K562 (cell line): ENCODE measurements at regions not wholly inside any gene's neighbourhood (a gene's known extent, or its start where the extent isn't known, plus 50 kb on each side); places are given as distances from the start of the nearest gene placed in this dataset.

ENCODE experiments used
- ATAC-seq: fragments of 200-7000 bp; cut with Tn5 transposase; 3 replicates; pipeline ENCODE4 v1.9.1; 2020; ENCODE audit warnings: moderate library complexity
- BruUV-seq: library from RNA; stranded (reverse); fragments of 400-500 nt; replicated peaks from 2 replicates; lab custom pipeline; 2021; lab: Mats Ljungman, UMichigan
- CTCF ChIA-PET: fragments of 300-600 bp; formaldehyde crosslinking; extraction: SDS; loops from one replicate; lab custom pipeline; 2021; ENCODE audit warnings: low intra/inter-chr PET ratio; lab: Yijun Ruan, JAX
- POLR2A ChIA-PET: fragments of 300-600, 350-650 bp; sonication (Branson Sonifier 250); formaldehyde crosslinking; extraction: SDS; loops from one replicate; lab custom pipeline; 2021; ENCODE audit warnings: antibody characterized with exemption, inconsistent platforms; lab: Yijun Ruan, JAX
- DNase-seq, 4 experiments: peaks; one replicate each; pipeline versions ENCODE4 v3.0.0 to v3.0.0-alpha.2; 2011 to 2018; ENCODE audit warnings: low spot score in 3 of 4, mixed read lengths in 3 of 4; ENCODE audit errors: extremely low read depth in 1 of 4
- FAIRE-seq: peaks from 2 replicates; lab custom pipeline; 2011; peaks lifted over from hg19 to GRCh38; lab: Jason Lieb, UNC
- H2AFZ ChIP-seq: 2 replicates; pipeline ENCODE4 v1.6.0; 2011; ENCODE audit warnings: low read depth, low read length, control low read depth, inconsistent platforms
- H3K27ac ChIP-seq: fragments of 200-600 bp; 3 replicates; pipeline ENCODE4 v1.8.0; 2011; ENCODE audit warnings: low read depth, mild to moderate bottlenecking, control low read depth, inconsistent platforms, low read length, moderate library complexity, mixed read lengths; ENCODE audit errors: extremely low read depth
- H3K27me3 ChIP-seq, 2 experiments: fragments of 300-600 bp in 1 of 2; 2 replicates in 1 of 2; 3 replicates in 1 of 2; pipeline versions ENCODE4 v1.6.0 to v1.8.0; 2011; ENCODE audit warnings: inconsistent platforms in 2 of 2, low read length in 2 of 2, mild to moderate bottlenecking in 1 of 2, mixed read lengths in 1 of 2, moderate library complexity in 1 of 2; ENCODE audit not compliant: control insufficient read depth in 2 of 2, insufficient read depth in 2 of 2
- H3K36me3 ChIP-seq: fragments of 300-600 bp; 3 replicates; pipeline ENCODE4 v1.8.0; 2011; ENCODE audit warnings: mild to moderate bottlenecking, low read length, inconsistent platforms; ENCODE audit not compliant: control insufficient read depth, insufficient read depth
- H3K4me1 ChIP-seq, 2 experiments: fragments of 200-600 bp in 1 of 2; replicated peaks in 1 of 2; 2 replicates in 1 of 2; 3 replicates in 1 of 2; pipeline versions ENCODE4 v1.5.1 to v1.8.0; 2011; ENCODE audit warnings: inconsistent platforms in 2 of 2, low read length in 2 of 2, mild to moderate bottlenecking in 1 of 2, mixed read lengths in 1 of 2, moderate library complexity in 1 of 2; ENCODE audit not compliant: control insufficient read depth in 2 of 2, insufficient read depth in 2 of 2
- H3K4me2 ChIP-seq: 2 replicates; pipeline ENCODE4 v1.6.1; 2011; ENCODE audit warnings: low read length, control low read depth, inconsistent platforms, mixed read lengths; ENCODE audit not compliant: insufficient read depth
- H3K4me3 ChIP-seq: fragments of 200-600 bp; sonication (generic), shearing (Covaris generic); 2 replicates; pipeline ENCODE4 v1.5.1; 2016; ENCODE audit warnings: control low read depth, inconsistent platforms
- H3K79me2 ChIP-seq: fragments of 200-600 bp; 3 replicates; pipeline ENCODE4 v1.8.0; 2011; ENCODE audit warnings: low read length, inconsistent platforms; ENCODE audit not compliant: control insufficient read depth, insufficient read depth
- H3K9ac ChIP-seq, 2 experiments: 2 replicates each; pipeline versions ENCODE4 v1.6.0 to v1.6.1; 2011; ENCODE audit warnings: low read depth in 2 of 2, low read length in 2 of 2, control low read depth in 1 of 2, inconsistent platforms in 1 of 2, mild to moderate bottlenecking in 1 of 2, mixed read lengths in 1 of 2; ENCODE audit not compliant: insufficient read depth in 1 of 2
- H3K9me1 ChIP-seq: one replicate; pipeline ENCODE4 v1.6.0; 2011; ENCODE audit warnings: inconsistent platforms, mild to moderate bottlenecking, low read length, moderate library complexity; ENCODE audit not compliant: control insufficient read depth, insufficient read depth
- H3K9me3 ChIP-seq: replicated peaks from 2 replicates; pipeline ENCODE4 v1.5.1; 2011; ENCODE audit warnings: low read depth, low read length, inconsistent platforms; ENCODE audit not compliant: control insufficient read depth, insufficient read depth
- H4K20me1 ChIP-seq: replicated peaks from 2 replicates; pipeline ENCODE4 v1.6.1; 2011; ENCODE audit warnings: low read length, inconsistent platforms, mixed read lengths; ENCODE audit not compliant: control insufficient read depth, insufficient read depth
- CC2D1A ChIP-seq: fragments of 450-650 bp; IDR thresholded peaks from 2 replicates; pipeline ENCODE4 v1.6.1; 2017; ENCODE audit warnings: mild to moderate bottlenecking
- CCAR2 ChIP-seq: fragments of 200-400 bp; formaldehyde crosslinking; IDR thresholded peaks from 2 replicates; pipeline ENCODE4 v1.6.1; 2017; ENCODE audit warnings: mild to moderate bottlenecking, low read depth, low read length
- ELF4 ChIP-seq: fragments of 450-650 bp; formaldehyde crosslinking; IDR thresholded peaks from 2 replicates; pipeline ENCODE4 v1.4.0; 2022; ENCODE audit warnings: missing genetic modification characterization
- PURB ChIP-seq: sonication (generic); formaldehyde crosslinking; IDR thresholded peaks from 2 replicates; pipeline ENCODE4 v1.9.0; 2021; ENCODE audit warnings: low read depth, mild to moderate bottlenecking, missing genetic modification reagents
- RERE ChIP-seq: sonication (generic); formaldehyde crosslinking; IDR thresholded peaks from 2 replicates; pipeline ENCODE4 v1.8.0; 2023; ENCODE audit warnings: missing genetic modification reagents, mild to moderate bottlenecking, borderline replicate concordance
- SETDB1 ChIP-seq: IDR thresholded peaks from one replicate; pipeline ENCODE4 v1.6.1; 2012; ENCODE audit warnings: low read length, control low read depth, inconsistent platforms
- TRIM28 ChIP-seq: fragments of 450-650 bp; IDR thresholded peaks from 2 replicates; pipeline ENCODE4 v1.6.1; 2017
- UBTF ChIP-seq, 2 experiments: IDR thresholded peaks; 2 replicates each; pipeline ENCODE4 v1.6.1; 2012; ENCODE audit warnings: improper control_type of control experiment in 2 of 2, low read depth in 2 of 2, low read length in 2 of 2, borderline replicate concordance in 1 of 2
- ZMIZ1 ChIP-seq, 2 experiments: fragments of 150-350 bp in 1 of 2; IDR thresholded peaks; 2 replicates each; pipeline ENCODE4 v1.6.1; 2012 to 2016; ENCODE audit warnings: low read depth in 2 of 2, low read length in 2 of 2, mild to moderate bottlenecking in 1 of 2, moderate library complexity in 1 of 2
- whole genome bisulfite sequencing: fragments of 100-300 bp; shearing (Covaris generic); methylation state at CpG from one replicate; pipeline ENCODE4 v1.1.6; 2016; ENCODE audit warnings: low coverage, mixed read lengths; ENCODE audit not compliant: insufficient coverage; ENCODE audit errors: missing lambda C conversion rate; 5-methylcytosine and 5-hydroxymethylcytosine counted together
- in situ Hi-C: fragments of 300-500 bp; cut with MboI; formaldehyde crosslinking; loops from 4 replicates; pipeline ENCODE4 v1.15.0; 2018; ENCODE audit warnings: inconsistent platforms, mixed read lengths
- intact Hi-C: fragments of 100-400 bp; cut with micrococcal nuclease; formaldehyde crosslinking; loops from 2 replicates; pipeline ENCODE4 v1.14.2; 2022

GRCh38 chr2:181228661-181229060 is 228.5 kb upstream of the ITGA4 start (continued):
- TF ChIP-seq UBTF (IDR thresholded peaks at IDR 0.05; ENCODE audit: borderline replicate concordance in 1 of 2, low read depth in 2 of 2, low read length in 2 of 2) (no peak), PURB (CRISPR knock-in tag) (no peak), CCAR2 (no peak)
- TF ChIP-seq, all 486 proteins: peak for 0

GRCh38 chr2:181231151-181231550 is 226.0 kb upstream of the ITGA4 start:
- CTCF ChIA-PET = no interaction called here
- FAIRE-seq (no peak), DNase-seq (no peak)
- H3K9ac ChIP-seq = no peak overlapping the region
- H3K79me2 ChIP-seq = no peaks in the 10 kb centered on the region
- BruUV-seq = no TSS peak
- H3K4me3 ChIP-seq = no peak overlapping the region
- 0 out of 2 replicates have a peak, but pooled peaks cover 3% of the 10 kb centered on the region for H3K9me3 ChIP-seq
- H3K36me3 ChIP-seq = no peaks in the 10 kb centered on the region
- POLR2A ChIA-PET = no interaction called here
- TF ChIP-seq ZMIZ1 (IDR thresholded peaks at IDR 0.05; ENCODE audit: low read depth in 2 of 2, low read length in 2 of 2) = no peak
- TF ChIP-seq CC2D1A = no peak
- no peak for TF ChIP-seq SETDB1
- no peak for TF ChIP-seq RERE (CRISPR knock-in tag)
- no peak for TF ChIP-seq ELF4 (CRISPR knock-in tag)
- no peak for TF ChIP-seq TRIM28
- TF ChIP-seq, all 486 proteins: peak for 0
- Histone ChIP-seq H3K27me3 (no peaks in the 10 kb centered on the region), H3K9me1 (no peaks in the 10 kb centered on the region), H3K4me1 (no peaks in the 10 kb centered on the region), H2AFZ (no peak overlapping the region), H3K4me2 (no peak overlapping the region), H4K20me1 (no peaks in the 10 kb centered on the region), H3K27ac (no peak overlapping the region)
- in situ Hi-C loops (no loop called here), intact Hi-C loops (no loop called here)
- ATAC-seq = no peak
- 0% methylated on average over 1 of the region's 1 CpG for WGBS
